ENCODE measurements at regions not wholly inside any gene's neighbourhood (a gene's known extent, or its start where the extent isn't known, plus 50 kb on each side); places are given as distances from the start of the nearest gene placed in this dataset.
"Not testable (repeated sequence)": the region's sequence is repeated elsewhere in the genome, so short reads cannot be mapped to it uniquely, and the experiment has no call there.

DNA sequence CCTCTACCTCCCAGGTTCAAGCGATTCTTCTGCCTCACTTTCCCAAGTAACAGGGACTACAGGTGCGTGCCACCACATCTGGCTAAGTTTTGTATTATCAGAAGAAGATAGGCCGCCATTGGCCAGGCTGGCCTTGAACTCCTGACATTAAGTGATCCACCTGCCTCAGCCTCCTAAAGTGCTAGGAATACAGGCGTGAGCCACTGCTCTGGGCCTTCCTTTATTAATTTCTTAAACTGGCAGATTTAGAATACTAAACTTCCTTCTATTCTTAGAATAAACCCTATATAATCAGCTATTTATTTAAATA, 86.6 kb downstream of the HFE start:
- DNase-seq (ENCODE audit: low spot score) = no peak

DNA sequence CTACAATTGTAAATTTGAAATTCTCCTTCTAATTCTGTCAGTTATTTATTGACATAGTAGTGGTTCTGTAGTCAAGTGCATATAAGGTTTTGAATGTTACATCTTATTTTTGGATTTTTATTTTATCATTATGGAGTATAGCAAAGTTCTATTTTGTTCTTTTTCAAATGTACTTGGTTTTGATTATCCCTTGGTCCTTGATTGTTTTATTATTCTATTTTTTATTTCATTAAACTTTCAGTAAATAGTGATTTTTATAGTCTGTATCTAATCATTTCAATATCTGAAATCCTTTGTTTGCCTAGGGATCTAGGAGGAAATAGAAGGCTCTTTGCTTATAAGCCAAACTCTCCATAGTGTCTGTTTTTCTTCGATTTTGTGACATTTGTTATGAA, 87.8 kb downstream of the HFE start:
- no peak for DNase-seq (ENCODE audit: low spot score)

DNA sequence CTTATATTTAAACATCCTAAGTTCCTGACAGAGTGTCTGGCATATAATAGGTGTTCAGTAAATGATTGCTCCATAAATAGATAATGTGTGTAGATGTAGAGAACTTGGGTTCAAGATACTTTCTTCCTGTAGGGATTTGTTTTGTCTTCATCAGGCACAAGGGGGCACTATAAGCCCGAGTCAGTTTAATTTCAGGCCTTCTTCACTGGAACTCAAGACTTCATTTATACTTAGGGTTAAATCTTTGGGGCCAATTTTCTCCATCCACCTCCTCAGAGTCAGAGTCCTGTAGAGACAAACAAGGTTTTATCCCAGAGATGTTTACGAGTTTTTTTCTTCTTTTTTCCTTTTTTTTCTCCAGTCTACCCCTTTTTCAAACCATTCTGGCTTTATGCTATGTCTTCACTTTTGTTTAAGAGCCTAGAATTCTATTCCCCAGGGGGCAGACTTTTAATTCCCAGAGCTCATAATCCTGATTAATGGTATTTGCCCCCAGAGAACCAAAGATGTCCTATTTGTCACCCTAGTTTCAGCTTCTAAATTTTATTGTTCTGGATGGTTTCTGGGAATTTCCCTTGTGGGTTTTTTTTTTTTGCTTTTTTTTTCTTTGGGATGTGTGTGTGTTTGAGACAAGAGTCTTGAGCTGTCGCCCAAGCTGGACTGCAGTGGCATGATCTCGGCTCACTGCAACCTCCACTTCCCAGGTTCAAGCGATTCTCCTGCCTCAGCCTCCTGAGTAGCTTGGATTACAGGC, 88.4 kb downstream of the HFE start:
- DNase-seq (ENCODE audit: low spot score) = peak; percentile 80

DNA sequence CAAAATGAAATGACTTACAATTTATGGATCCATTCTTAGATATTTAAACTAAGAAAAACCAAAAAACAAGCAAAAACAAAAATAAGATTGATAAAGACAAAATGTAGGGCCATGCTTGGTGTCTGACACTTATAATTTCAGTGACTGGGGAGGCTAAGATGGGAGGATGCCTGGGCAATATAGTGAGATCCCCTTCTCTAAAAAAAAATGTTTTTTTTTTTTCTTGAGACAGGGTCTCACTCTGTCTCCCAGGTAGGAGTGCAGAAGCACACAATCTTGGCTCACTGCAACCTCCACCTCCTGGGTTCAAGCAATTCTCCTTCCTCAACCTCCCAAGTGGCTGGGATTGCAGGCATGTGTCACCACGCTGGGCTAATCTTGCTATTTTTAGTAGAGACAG, 92.4 kb downstream of the HFE start:
- no peak for DNase-seq (ENCODE audit: low spot score)

DNA sequence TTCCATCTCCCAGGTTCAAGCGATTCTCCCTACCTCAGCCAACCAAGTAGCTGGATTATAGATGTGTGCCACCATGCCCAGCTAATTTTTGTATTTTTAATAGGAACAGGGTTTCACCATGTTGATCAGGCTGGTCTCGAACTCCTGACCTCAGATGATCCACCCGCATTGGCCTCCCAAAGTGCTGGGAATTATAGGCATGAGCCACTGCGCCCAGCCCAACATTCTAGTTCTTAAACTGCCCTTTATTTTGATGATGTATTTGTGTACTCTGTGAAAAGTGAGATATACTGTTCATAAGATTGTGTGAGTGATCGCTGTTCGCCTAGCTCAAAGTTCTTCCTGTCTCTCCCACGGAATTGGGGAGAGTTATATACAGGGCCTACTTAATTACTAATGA, 93.1 kb downstream of the HFE start:
- DNase-seq (ENCODE audit: low spot score) = no peak

DNA sequence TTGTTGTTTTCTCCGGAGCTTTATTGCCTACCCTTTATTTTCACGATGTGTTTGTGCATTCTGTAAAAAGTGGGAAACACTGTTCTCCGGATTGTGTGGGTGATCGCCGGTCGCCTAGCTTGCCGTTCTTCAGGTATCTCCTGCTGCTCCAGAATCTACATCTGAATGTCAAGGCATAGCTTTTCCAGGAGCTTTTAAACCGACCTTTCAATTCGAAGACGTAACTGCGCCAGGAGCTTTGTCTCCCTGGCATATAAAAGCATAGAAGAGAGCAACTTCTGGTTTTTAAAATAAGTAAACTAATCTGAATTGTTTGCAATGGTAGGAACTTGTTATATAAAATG, 96.0 kb downstream of the HFE start:
- DNase-seq (ENCODE audit: low spot score) = no peak

DNA sequence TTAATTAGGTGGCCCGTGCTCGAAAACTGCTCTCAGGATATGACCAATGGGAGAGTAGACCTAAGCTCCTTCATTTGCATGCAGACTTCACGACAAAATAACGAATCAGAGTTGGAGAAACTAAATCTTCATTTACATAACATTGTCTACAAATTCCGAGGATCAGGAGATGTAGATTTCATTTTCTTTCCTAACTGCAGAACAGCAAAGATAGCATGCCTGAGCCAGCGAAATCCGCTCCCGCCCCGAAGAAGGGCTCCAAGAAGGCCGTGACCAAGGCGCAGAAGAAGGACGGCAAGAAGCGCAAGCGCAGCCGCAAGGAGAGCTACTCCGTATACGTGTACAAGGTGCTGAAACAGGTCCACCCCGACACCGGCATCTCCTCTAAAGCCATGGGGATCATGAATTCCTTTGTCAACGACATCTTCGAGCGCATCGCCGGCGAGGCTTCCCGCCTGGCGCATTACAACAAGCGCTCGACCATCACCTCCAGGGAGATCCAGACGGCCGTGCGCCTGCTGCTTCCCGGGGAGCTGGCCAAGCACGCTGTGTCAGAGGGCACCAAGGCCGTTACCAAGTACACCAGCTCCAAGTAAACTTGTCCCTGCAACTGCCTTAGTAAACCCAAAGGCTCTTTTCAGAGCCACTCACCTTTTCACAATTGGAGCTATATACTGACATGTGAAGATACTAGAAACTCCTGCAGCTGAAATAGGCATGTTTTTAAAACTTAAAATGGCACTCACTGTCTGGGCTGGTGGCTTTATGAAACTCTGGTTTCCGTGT, 96.5 kb downstream of the HFE start:
- peak; percentile 88 for DNase-seq (ENCODE audit: low spot score)

DNA sequence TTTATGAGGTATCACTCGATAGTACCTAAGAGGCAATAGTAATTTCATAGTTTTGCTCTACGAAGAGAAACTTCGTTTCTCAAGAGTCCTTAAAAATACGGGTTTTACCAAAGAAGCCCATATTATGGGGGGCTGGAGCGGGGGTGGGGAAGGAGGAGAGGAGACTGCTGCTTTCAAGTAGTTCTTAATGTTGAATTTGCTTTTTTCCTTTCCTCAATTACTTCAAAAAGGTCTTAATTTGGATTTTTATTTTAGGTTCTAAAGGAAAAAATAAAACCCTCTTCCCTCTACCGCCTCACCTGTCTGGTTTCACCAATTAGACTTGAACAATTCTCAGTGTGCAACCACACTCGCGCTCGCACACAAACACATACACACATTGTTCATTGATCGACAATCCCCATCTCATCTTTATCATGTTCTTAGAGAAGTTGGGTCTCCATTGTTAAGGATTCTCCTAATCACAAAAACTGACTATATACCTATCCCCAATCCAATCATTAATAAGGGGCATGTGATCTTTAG, 97.2 kb downstream of the HFE start:
- no peak for DNase-seq (ENCODE audit: low spot score)

DNA sequence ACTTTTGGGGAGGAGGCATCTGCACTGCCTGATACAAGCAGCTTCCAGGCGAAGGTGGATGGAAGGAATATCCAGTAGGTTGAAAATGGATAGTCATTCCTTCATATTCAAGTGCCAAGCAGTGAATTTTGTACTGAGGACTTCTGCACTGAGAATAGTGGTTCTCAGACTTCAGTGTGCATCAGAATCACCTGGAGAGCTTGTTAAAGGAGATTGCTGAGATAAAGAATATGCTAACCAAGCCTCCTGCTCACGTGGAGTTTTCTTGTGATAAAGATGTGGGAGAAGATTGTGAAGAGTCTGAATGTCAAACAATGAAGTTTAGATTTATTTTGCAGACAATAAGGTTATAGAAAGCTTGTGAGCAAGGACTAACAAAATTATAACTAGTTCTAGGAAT, 97.8 kb downstream of the HFE start:
- no peak for DNase-seq (ENCODE audit: low spot score)

DNA sequence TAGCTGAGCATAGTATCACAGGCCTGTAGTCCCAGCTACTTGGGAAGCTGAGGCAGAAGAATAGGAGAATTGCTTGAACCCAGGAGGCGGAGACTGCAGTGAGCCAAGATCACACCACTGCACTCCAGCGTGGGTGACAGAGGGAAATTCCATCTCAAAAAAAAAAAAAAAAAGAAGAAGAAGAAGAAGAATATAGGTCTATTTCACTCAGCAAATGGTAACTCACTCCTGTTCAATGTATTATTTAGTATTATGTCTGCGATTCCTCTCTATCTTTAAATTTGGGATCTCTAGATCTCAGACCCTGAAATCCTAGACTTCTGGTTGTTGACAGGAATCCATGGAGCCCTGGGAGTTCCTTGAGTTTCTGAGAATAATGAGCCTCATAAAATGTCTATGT, 98.6 kb downstream of the HFE start:
- DNase-seq (ENCODE audit: low spot score) = no peak

DNA sequence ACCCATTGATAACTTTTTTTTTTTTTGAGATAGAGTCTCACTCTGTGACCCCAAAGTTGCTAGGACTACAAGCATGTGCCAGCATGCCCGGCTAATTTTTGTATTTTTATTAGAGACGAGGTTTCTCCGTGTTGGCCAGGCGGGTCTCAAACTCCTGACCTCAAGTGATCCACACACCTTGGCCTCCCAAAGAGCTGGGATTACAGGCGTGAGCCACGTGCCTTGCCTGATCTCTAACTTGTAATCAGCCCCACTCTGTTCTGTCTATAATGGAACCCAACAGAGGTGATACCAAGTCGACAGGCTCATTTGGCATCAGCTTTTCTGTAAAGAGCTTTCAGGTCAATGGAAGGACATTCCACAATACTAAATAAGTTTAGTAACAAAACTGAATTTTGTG, 99.4 kb downstream of the HFE start:
- no peak for DNase-seq (ENCODE audit: low spot score)

DNA sequence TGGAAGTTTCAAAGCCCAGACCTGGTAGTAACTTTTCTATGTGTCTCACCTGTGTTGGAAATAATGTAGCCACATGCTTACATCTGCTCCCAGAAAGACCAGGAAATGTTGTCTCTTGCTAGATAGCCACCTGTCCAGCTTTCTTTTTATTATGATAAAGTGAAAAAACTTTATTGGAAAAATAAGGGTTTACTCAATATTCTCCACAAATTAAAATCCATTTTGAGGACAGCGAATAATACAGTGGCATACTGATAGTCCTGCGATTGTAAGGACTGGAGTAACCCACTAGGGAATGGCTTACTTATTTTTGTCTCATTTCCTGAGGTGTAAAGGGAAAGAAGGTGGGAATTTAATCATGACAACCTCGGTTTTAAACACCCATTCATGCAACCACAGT, 100.1 kb downstream of the HFE start:
- no peak for DNase-seq (ENCODE audit: low spot score)

DNA sequence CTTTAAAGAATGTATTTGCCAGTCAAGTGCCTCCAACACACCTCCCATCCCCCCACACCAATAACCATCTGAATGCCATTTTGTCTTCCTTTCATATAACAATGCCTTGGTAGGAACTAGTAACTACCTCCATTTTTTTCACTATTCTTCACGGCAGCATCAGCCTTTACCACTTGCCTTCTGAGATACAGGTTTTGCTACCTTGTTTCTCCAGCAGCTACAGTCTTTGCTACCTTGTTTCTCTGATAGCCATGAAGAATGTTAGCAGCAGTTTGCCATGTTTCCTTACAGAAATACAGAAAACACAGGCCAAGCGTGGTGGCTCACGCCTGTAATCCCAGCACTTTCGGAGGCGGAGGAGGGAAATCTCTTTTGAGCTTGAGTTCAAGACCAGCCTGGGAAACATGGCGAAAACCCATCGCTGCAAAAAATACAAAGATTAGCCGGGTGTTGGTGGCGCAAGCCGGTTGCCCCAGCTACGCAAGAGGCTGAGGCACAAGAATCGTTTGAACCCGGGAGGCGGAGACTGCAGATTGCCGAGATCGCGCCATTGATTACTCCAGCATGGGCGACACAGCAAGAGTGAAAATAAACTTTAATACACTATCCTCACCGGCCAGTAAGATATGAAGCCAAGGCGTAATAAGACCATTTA, 100.9 kb downstream of the HFE start:
- peak; percentile 71 for DNase-seq (ENCODE audit: low spot score)

DNA sequence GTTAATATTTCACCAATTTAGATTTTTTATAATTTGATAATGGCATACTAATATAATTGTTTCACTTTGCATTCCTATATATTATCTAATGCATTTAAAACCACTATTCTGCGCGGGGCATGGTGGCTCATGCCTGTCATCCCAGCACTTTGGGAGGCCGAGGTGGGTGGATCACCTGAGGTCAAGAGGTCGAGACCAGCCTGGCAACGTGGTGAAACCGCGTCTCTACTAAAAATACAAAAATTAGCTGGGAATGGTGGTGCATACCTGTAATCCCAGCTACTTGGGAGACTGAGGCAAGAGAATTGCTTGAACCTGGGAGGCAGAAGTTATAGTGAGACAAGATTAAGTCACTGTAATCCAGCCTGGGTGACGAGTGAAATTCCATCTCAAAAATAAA, 104.3 kb downstream of the HFE start:
- DNase-seq (ENCODE audit: low spot score) = not testable (repeated sequence)

DNA sequence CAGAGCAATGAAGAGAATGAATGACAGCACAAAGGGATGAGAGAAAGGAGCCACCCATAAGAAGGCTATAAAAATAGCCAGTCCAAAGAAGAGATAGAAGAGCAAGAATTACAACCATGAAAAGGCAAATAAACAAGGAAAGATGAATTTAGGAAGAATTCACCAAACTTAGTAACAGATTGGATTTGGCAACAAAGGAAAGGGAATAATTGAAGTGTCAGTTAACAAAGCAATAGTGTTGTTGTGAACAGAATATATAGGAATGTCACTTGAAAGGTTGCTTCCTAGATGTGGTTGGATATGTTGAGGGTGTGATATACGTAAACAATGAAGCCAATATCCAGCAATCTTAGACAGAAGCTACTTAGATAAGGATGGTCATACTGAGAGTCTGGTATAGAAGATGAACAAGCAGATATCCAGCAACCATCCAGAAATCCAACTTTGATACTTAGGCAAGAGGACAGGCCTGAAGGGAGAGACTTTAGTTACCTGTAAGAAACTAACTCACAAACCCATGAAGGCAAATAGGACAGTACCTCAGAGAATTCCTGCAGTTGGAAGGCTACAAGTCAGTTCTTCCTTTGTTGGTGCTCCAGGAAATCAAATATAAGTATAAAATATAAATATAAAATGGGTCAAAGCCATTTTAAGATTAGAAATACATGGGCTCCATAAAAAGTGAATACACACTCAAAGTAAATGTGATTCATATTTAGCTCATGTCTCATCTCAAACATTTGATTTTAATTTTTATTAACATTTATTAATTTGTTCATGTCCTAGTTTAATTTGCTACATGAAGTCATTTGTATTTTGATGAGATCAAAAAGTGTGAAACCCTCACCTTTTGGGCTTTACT, 106.5 kb downstream of the HFE start:
- no peak for DNase-seq (ENCODE audit: low spot score)

DNA sequence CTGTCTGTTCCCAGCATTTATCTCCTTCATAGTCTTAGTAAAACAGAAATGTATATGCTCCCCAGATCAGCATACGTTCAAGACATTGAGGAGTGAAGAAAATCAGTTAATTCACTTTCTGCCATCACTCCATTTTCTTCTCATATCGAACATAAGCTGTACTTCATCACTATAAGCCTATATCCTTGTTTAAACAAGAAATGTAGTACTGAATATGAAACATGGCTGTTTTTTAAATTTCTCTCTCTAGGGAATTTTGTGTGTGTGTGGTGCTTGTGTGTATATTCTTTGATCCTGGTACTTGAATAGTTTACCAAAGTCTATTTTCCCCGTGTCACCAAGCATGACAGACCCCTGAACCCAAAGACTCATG, 107.1 kb downstream of the HFE start:
- DNase-seq (ENCODE audit: low spot score) = no peak

DNA sequence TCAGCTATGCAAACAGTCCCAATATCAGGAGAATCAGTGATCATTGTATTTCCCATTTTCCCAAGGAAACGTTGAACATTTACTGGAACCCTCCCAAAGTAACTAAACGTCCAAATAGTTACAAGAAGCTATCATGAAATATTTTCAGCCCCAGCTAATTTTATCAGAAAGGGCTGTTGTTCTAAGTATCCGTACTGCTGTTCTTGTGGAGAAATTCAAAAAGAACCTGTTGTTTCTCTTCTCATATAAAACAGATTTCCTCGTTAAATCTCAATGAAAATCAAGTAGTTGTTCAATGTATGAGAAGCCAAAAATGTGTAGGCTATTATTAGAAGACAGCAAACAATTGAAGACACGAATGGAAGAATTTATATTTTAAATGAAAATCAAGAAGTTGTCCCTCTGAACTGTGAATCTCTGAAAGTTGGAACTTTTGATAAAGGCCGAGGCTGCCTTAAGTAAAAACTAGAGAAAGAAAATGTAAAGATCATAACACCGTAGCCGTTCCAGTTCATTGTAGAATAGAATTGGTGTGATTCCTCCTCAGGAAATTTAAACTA, 107.7 kb downstream of the HFE start:
- no peak for DNase-seq (ENCODE audit: low spot score)

DNA sequence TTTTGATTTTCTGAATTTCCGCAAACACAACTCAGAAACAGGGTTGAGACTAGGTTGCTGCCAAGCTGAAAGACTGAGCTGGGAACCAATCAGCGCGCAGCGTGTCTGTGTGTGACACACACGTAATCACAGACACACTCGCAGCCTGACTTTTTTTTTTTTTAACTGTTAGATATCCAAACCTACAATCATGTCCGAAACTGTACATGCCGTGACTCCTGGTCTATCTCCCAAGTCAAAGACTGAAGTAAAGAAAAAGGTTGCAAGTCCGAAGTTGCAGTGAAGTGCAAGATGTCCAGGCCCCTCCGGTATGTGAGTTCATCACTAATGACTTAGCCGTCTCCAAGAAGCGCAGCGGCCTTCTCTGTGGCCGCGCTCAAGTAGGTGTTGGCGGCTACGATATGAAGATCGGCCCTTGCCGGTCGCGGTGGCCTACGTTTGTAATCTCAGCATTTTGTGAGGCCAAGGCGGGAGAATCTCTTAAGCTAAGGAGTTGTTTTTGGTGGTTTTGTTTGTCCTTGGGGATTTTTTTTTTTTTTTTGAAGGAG, 108.2 kb downstream of the HFE start:
- DNase-seq (ENCODE audit: low spot score) = peak; percentile 88

DNA sequence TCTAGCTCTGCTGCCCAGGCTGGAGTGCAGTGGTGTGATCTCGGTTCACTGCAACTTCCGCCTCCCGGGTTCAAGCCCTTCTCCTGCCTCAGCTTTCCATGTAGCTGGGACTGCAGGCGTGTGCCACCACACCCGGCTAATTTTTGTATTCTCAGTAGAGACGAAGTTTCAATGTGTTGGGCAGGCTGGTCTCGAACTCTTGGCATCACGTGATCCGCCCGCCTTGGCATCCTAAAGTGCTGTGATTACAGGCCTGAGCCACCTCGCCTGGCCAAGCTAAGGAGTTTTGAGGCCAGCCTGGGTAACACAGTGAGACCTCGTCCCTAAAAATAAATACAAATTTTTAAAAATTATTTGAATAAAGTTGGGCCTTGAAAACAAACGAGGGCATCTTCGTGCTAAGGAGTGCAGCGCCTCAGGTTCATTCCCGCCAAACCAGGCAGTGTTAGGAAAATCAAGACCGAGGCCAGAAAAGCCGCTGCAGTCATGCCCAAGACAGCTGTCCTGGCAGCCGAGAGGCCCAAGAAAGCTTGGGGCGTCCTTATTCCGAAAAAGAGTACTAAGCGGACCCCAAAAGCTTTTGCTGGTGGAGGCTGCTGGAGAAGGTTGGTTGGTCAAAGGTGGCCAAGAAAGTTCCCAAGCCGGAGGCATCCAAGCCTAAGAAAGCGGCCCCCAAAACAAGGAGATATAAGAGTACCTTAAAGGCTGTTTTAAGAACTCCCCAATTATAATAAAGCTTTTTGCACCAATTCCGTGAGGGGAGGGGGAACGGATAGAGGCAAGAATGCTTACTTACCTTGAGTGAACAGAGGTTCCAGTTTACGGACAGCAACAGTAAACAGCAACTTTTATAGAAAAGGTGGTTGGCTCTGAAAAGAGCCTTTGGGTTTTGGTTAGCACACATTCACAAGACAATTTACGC, 109.0 kb downstream of the HFE start:
- peak; percentile 43 for DNase-seq (ENCODE audit: low spot score)

Measured in HT-29 (cell line).